ENCODE measurements at regions not wholly inside any gene's neighbourhood (a gene's known extent, or its start where the extent isn't known, plus 50 kb on each side); places are given as distances from the start of the nearest gene placed in this dataset.

DNA sequence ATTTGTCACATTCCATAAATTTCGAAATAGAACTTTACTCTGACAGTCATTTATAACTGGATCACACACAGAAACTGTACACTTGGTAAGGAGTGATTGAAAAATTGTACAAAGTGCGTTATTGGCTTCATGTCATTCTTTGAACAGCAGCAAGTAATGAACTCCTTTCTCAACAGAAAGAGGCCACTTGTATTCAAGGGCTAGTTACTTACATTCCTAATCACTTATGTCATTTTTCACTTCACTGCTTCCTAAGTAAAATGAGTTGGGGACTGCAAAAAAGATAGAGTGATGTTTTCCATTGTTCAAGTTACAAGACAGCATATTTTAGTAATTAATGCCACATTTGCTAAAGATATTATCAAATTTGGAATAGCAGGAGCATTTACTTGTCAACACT lies 893.2 kb downstream of the DTWD2 start:
- no peak for TF ChIP-seq POLR2AphosphoS5 (IDR thresholded peaks at IDR 0.05; ENCODE audit: low read depth, low read length)
- no peak for TF ChIP-seq POLR2A (IDR thresholded peaks at IDR 0.05; ENCODE audit: low read depth, low read length)
- no peak for TF ChIP-seq TAF1 (IDR thresholded peaks at IDR 0.05; ENCODE audit: borderline replicate concordance, low read depth, low read length)

All from GM12892 (cell line).